ENCODE measurements at regions not wholly inside any gene's neighbourhood (a gene's known extent, or its start where the extent isn't known, plus 50 kb on each side); places are given as distances from the start of the nearest gene placed in this dataset.

- Histone ChIP-seq H3K4me1 (no peaks in the 10 kb centered on the region), H3K27me3 (no peaks in the 10 kb centered on the region), H3K36me3 (ENCODE audit: low read depth, missing control alignments) (no peaks in the 10 kb centered on the region), H3K27ac (no peak overlapping the region), H3K9me3 (no peaks in the 10 kb centered on the region), H3K4me3 (no peak overlapping the region)
- 88% methylated on average over 1 of the region's 1 CpG for WGBS, 2 donors
- DNase-seq = no peak
- TF ChIP-seq, protein P1, sequence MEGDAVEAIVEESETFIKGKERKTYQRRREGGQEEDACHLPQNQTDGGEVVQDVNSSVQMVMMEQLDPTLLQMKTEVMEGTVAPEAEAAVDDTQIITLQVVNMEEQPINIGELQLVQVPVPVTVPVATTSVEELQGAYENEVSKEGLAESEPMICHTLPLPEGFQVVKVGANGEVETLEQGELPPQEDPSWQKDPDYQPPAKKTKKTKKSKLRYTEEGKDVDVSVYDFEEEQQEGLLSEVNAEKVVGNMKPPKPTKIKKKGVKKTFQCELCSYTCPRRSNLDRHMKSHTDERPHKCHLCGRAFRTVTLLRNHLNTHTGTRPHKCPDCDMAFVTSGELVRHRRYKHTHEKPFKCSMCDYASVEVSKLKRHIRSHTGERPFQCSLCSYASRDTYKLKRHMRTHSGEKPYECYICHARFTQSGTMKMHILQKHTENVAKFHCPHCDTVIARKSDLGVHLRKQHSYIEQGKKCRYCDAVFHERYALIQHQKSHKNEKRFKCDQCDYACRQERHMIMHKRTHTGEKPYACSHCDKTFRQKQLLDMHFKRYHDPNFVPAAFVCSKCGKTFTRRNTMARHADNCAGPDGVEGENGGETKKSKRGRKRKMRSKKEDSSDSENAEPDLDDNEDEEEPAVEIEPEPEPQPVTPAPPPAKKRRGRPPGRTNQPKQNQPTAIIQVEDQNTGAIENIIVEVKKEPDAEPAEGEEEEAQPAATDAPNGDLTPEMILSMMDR (IDR thresholded peaks at IDR 0.05) = no peak
- TF ChIP-seq POLR2A (IDR thresholded peaks at IDR 0.05) = no peak
- intact Hi-C loops (cut with DNase I; ENCODE audit: low total_unique reads) = no loop called here
Observed at GRCh38 chr2:146143971-146144370, 1624.1 kb upstream of the ZEB2 start.

- intact Hi-C loops (cut with DNase I; ENCODE audit: low total_unique reads) = no loop called here
- Histone ChIP-seq H3K4me1 (no peaks in the 10 kb centered on the region), H3K27ac (no peak overlapping the region), H3K36me3 (ENCODE audit: low read depth, missing control alignments) (no peaks in the 10 kb centered on the region), H3K4me3 (no peak overlapping the region), H3K9me3 (no peaks in the 10 kb centered on the region), H3K27me3 (no peaks in the 10 kb centered on the region)
- 78 to 81% methylated on average over 3 of the region's 3 CpGs for WGBS, 2 donors
- TF ChIP-seq, protein P1 (IDR thresholded peaks at IDR 0.05) = no peak
- no peak for TF ChIP-seq POLR2A (IDR thresholded peaks at IDR 0.05)
- no peak for DNase-seq
Observed at GRCh38 chr2:146138820-146139219, 1618.9 kb upstream of the ZEB2 start.

DNA sequence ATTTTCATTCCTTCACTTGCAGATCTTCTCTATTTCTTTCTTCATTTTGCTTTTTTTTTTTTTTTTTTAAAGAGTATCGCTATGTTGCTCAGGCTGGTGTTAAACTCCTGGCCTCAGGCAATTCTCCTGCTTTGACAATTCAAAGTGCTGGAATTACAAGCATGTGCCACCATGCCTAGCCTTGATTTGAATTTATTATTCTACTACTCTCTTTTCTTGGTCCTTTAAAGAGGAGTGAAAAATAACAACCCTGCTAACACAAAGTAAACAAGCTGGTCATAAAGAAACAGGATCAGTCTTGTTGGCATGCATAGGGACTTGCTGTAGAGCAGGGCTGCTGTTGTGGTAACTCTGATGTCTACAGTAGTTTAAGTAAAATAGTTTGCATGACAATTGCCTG lies 1615.3 kb upstream of the ZEB2 start:
- Histone ChIP-seq H3K27me3 (no peaks in the 10 kb centered on the region), H3K27ac (no peak overlapping the region), H3K4me1 (no peaks in the 10 kb centered on the region), H3K9me3 (no peaks in the 10 kb centered on the region), H3K4me3 (no peak overlapping the region), H3K36me3 (ENCODE audit: low read depth, missing control alignments) (no peaks in the 10 kb centered on the region)
- 83 to 91% methylated on average over 1 of the region's 1 CpG for WGBS, 2 donors
- intact Hi-C loops (cut with DNase I; ENCODE audit: low total_unique reads) = no loop called here
- DNase-seq = no peak
- TF ChIP-seq POLR2A (IDR thresholded peaks at IDR 0.05) = no peak
- TF ChIP-seq, protein P1 (IDR thresholded peaks at IDR 0.05) = no peak

DNA sequence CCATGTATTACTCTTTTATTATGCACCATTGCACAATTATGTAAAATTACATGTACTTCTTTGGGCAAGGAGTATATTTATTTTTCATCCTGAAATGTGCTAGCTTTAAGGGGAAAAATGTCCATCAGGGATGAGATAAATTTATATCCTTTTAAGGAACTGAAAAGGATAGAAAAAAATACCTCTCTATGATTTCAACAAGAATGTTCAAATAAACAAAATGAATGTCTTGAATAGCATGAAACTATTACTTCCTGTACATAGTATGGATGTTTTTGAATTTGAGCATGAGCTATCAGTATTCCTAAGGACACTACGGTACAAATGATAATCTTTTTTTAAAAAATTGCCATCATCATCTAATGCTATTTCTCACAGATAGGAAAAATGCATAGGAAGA lies 1611.9 kb upstream of the ZEB2 start:
- Histone ChIP-seq H3K27me3 (no peaks in the 10 kb centered on the region), H3K36me3 (ENCODE audit: low read depth, missing control alignments) (no peaks in the 10 kb centered on the region), H3K4me1 (no peaks in the 10 kb centered on the region), H3K4me3 (no peak overlapping the region), H3K9me3 (no peaks in the 10 kb centered on the region), H3K27ac (no peak overlapping the region)
- DNase-seq = no peak
- intact Hi-C loops (cut with DNase I; ENCODE audit: low total_unique reads) = no loop called here
- no peak for TF ChIP-seq POLR2A (IDR thresholded peaks at IDR 0.05)
- TF ChIP-seq, protein P1 (IDR thresholded peaks at IDR 0.05) = no peak
- WGBS, 2 donors = 91 to 93% methylated on average over 1 of the region's 1 CpG

DNA sequence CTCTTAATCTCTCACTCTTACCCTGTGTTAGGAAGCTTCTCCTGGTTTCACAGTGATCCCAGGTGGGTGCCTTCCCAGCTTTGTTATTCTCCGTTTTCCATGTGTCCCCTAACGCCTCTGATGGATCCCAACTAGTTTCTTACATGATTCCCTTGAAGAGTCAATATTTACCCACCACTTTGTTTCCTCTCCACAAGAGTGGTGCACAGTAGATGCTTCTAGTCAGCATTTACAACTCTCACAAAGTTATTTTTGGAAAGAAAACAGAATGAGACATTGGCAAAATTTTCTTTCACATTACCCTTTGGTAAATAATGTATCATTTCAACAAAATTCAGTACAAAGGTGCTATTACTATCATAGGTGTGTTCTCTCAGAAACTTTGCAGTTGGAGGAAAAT lies 1611.1 kb upstream of the ZEB2 start:
- 44 to 75% methylated on average over 2 of the region's 2 CpGs for WGBS, 2 donors
- intact Hi-C loops (cut with DNase I; ENCODE audit: low total_unique reads) = no loop called here

More for the DNA sequence above, 1611.1 kb upstream of the ZEB2 start:
- H3K27me3 ChIP-seq = no peaks in the 10 kb centered on the region
- H3K4me3 ChIP-seq = no peak overlapping the region
- H3K9me3 ChIP-seq = no peaks in the 10 kb centered on the region
- H3K36me3 ChIP-seq (ENCODE audit: low read depth, missing control alignments) = no peaks in the 10 kb centered on the region
- no peak overlapping the region for H3K27ac ChIP-seq
- no peak for DNase-seq
- TF ChIP-seq POLR2A (IDR thresholded peaks at IDR 0.05) = no peak
- TF ChIP-seq, protein P1 (IDR thresholded peaks at IDR 0.05) = no peak
- H3K4me1 ChIP-seq = no peaks in the 10 kb centered on the region

Measured in testis (tissue), 2 donors.